Embryonic facial prominence (tissue), 1 donor: ENCODE measurements at regions not wholly inside any gene's neighbourhood (a gene's known extent, or its start where the extent isn't known, plus 50 kb on each side); places are given as distances from the start of the nearest gene placed in this dataset.
"Not testable (repeated sequence)": the region's sequence is repeated elsewhere in the genome, so short reads cannot be mapped to it uniquely, and the experiment has no call there.

Experiments
- DNase-seq: peaks from one replicate; pipeline ENCODE4 v3.0.0-alpha.2; 2016; ENCODE audit errors: extremely low spot score

GRCh38 chr20:22071841-22072240 lies 366.4 kb downstream of the PAX1 start:
- DNase-seq = no peak

DNA sequence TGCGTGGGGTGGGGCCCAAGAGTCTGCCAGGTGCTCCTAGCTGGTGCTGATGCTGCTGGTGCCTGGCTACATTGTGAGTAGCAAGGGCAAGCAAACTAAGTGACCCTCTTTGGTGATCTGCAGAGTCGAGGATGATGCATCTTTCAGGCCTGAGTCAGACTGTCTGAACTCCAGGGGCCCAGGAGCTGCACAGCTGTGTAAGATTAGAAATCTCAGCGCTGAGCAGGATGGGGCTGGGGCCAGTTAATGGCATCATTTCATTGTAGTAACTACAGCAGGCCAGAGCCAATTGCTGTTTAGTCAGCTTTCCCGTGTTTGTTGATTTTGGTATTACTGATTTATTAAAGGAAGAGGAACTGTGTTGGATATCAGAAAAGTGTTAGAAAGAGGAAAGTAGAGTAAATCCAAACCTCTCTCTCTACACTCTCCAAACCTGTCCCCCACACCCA lies 365.2 kb downstream of the PAX1 start:
- no peak for DNase-seq

DNA sequence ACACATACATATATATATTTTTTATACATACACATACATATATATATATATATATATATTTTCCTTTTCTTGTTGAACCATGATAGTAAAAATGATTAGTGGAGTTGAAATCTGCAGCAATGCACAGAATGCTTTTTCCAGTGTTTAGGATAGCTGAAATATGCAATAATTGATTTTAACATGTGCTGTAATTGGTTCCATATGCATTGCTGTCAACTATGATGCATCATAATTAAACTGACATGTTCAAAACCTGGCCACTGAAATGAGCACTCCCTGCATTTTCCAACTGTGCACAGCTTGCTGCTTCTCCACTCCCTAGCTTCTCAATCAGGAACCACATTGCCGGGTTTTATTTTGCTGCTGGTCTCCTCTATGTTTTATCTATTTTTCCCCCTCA lies 358.3 kb downstream of the PAX1 start:
- DNase-seq = no peak

DNA sequence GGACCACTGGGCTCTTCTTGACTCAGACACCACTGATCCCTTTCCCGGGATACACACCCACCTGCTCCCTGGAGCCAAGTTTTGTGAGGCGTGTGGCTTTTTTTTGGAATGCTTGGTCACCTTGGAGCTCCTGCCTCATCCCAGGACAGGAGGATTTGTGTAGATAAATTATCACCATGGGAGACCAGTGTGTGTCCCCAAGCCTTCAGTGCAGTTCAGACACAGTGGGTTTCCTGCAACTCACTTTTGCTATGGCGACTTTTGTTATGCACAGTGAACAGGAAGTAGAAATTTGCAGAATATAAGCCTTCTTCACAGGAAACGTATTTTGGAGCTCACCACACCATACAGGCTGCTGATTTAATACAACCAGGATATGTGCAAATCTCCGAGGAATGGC lies 357.4 kb downstream of the PAX1 start:
- DNase-seq = no peak

DNA sequence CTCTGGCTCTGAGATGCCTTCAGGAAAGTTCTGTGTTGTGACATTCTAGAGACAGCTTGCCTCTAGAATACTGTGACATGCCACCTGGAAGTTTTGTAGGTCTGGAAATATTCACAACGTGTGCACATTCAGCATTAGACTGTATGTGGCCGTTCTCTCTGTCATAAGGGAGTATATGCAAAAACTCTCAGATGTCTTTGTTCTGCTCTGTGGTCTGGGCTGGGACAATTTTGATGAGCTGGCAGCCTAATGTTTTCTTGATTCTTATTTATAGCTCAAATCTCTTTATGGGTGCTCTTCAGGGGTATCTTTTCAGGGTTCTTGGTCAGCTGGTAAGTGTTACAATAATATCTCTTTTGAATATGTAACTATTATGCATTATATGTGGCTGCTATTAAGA lies 355.1 kb downstream of the PAX1 start:
- DNase-seq = no peak

GRCh38 chr20:22058746-22059145 lies 353.3 kb downstream of the PAX1 start:
- DNase-seq = no peak

DNA sequence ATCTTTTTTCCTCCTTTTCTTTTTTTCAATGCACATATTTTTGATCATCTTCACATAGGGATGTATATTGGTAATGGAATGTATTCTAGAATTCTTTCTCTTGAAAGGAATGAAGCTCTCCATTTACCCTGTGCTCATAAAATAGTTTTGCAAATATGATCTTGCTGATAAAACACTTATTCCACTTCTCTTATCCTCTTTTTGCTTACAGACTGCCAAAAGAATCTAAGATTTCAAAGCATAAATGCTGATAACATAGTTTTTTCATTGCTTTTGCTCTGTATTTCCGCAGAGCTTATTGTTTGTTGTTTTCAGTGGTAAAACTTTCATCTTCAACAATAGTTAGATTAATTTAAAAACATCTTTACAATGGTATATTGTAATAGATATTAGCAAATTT lies 350.5 kb downstream of the PAX1 start:
- DNase-seq = no peak

- DNase-seq = no peak
Measured at GRCh38 chr20:22052025-22052650, 346.7 kb downstream of the PAX1 start.

DNA sequence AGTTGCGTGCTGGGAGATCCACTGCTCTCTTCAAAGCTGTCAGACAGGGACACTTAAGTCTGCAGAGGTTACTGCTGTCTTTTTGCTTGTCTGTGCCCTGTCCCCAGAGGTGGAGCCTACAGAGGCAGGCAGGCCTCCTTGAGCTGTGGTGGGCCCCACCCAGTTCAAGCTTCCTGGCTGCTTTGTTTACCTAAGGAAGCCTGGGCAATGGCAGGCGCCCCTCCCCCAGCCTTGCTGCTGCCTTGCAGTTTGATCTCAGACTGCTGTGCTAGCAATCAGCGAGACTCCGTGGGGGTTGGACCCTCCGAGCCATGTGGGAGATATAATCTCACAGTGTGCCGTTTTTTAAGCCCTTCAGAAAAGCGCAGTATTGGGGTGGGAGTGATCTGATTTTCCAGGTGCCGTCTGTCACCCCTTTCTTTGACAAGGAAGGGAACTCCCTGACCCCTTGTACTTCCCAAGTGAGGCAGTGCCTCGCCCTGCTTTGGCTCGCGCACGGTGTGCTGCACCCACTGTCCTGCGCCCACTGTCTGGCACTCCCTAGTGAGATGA lies 340.6 kb downstream of the PAX1 start:
- not testable (repeated sequence) for DNase-seq

DNA sequence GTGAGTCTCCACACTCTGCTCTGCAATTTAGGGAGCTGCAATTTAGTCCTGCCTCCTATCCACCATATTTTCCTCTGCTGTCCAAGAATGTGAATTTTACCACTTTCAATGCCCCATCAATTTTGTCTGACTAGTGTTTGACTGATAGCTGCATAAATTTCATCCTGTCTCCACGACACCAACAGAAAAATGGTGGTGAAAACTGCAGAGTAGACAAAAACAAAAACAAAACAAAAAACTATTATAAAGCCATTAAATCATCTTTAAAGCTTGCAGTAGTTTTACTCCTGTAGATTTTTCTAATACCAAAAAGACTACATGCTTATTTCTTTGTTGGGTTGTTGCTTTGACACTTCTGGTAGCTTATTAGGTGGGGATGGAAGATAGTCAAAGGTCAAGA lies 322.0 kb downstream of the PAX1 start:
- no peak for DNase-seq

GRCh38 chr20:22020201-22020600 lies 314.7 kb downstream of the PAX1 start:
- no peak for DNase-seq

GRCh38 chr20:22008456-22008855 lies 303.0 kb downstream of the PAX1 start:
- DNase-seq = no peak

DNA sequence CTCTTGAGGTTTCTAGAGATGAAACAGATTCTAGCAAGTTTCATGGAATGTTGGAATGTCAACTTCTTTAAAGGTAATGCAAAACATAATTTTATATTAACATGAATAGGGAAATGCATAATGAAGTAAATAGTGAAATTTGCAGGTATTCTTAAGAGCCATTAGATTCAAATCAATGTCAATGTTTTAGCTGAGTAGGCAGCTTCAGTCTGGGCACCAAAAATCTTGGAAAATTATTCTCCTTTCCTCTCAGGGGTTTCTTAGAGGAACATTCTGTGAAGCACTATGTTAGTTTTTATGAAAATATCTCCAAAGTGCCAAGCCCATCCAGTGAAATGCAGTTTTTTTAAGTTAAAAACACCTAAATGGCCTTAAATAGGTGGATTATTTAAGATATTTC lies 300.8 kb downstream of the PAX1 start:
- DNase-seq = no peak

DNA sequence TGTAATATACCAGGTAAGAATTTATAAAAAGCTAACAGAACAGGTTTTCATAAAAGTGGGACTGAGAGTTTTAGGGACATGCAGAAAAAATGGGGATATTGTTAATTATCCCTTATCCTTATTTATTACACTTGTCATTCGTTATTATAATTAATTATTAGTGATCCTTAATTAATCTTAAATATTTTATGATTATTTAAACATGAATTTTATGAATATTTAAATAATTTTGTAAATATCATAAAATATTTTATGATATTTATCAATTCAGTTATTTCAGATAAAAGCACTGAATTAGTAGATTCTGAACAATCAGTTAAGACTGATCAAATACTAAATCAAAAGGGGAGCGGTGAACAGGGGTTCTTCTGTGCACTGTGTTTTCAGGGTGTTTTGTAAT lies 300.1 kb downstream of the PAX1 start:
- DNase-seq = no peak

DNA sequence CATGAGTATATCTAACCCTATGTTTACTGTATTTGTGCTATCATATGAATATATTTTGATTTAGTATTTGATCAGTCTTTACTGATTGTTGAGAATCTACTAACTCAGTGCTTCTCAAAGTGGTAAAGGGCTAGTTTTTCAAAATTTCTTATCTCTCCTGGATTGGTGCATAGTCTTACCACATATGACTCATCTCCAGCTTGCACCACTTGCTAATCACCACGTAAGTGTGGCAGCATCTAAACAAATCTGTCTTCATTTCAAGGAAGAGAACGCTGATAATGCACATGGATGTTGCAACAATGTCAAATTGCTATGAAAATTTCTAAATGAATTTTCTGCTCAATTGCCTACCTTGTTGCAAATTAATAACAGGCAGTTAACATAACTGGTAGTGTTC lies 299.5 kb downstream of the PAX1 start:
- DNase-seq = no peak

GRCh38 chr20:22003680-22004079 lies 298.2 kb downstream of the PAX1 start:
- DNase-seq = no peak

DNA sequence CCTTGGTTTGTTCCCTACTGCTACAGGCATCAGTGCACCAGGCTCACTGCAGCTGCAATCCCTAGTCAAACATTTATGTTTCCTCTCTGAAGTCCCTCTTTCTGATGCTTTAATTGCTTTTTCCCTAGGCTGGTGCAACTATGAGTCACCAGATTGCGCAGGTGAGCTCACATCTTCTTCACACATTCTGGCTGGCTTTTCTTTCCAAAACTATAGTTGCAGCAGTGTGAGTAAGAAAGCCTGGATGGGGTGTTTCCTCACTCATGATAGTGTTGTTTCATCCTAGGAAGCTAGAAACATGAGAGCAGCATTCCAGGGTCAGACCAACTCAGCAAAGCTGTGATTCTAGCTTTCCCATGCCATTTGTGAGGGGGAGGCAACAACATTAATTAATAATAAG lies 296.4 kb downstream of the PAX1 start:
- no peak for DNase-seq

DNA sequence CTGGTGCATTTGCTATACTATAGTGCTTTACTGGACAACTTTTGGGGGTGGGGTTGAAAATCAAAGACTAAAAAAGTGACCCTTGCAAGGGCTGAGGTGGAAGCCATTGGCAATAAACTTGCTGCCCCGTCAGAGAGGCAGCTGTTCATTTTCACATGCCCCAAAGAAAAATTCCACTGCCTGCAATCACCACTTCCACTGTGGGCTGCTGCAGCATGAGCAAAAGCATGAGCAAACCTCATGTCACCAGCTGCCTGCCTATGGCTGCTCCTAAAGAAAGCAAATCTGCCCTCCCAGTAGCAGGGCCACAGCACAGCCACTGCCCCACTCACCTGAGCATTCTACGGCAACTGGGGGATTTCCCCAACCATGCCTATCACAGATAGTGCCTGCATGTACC lies 290.0 kb downstream of the PAX1 start:
- no peak for DNase-seq

- no peak for DNase-seq
Measured at GRCh38 chr20:21994203-21994602, 288.7 kb downstream of the PAX1 start.

DNA sequence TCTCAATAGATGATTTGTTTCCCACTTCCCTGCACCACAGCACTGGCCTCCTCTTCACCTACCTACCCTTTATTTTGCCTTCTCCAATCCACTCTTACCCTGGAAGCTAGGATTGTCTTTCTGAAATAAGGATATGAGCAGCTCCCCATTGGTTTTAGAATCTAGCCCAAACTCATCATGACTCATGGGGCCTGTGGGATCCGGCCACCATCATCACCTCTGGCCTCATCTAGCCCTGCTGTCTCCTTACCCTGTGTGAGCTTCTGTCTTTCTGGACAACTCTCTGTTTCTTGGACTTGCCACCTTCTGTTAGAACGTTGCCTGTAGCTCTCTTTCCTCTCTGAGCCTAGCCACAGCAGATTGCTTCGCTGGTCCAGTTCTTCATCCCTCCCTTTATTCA lies 277.1 kb downstream of the PAX1 start:
- DNase-seq = no peak

- no peak for DNase-seq
Measured at GRCh38 chr20:21981597-21982344, 276.3 kb downstream of the PAX1 start.

DNA sequence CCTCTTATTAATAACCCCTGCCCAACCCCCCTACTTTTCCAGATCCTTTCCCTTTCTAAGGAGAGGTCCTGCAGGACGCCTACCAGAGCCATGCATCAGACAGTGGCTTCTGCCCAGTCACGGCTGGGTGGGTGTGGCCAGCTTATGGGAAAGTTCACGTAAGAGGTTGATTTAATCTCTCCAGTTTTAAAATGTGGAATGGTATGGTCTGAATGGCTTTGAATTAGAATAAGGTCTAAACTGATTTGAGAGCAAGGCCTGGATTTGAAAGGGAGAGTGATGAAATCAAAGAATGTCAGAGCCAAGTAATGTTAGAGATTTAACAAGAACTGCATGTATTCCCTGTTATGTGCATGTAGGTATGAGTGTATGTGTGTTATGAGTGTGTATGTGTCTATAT lies 275.7 kb downstream of the PAX1 start:
- DNase-seq = no peak

GRCh38 chr20:21971436-21971835 lies 266.0 kb downstream of the PAX1 start:
- DNase-seq = no peak
